ENCODE measurements at regions not wholly inside any gene's neighbourhood (a gene's known extent, or its start where the extent isn't known, plus 50 kb on each side); places are given as distances from the start of the nearest gene placed in this dataset.

GRCh38 chr2:9695941-9696340 lies 65.1 kb upstream of the YWHAQ start:
- TF ChIP-seq CTCF (IDR thresholded peaks at IDR 0.05 in 8 of 11, conservative IDR thresholded peaks at IDR 0.05 in 3 of 11) (no peak), POLR2A (IDR thresholded peaks at IDR 0.05) (no peak), POLR2AphosphoS5 (IDR thresholded peaks at IDR 0.05) (no peak)
